ENCODE measurements at regions not wholly inside any gene's neighbourhood (a gene's known extent, or its start where the extent isn't known, plus 50 kb on each side); places are given as distances from the start of the nearest gene placed in this dataset.

DNA sequence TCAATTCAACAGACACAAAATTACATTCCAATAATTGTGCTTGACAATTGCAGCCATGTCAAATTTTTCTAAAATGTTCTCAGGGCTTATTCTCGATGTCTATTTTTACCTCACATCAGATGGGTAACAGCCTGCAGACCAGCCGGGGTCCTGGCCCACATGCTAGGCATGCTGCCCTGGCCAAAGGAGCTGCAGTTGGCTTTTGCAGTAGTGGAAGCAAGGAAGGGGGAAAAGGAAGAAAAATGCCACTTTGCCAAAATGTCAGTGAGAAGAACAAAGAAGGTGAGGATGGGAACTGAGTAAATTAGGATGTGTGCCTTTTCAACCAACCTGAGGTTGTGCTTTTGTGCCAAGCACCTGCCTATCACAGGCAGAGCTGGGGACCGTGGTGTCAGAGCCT, 161.0 kb downstream of the FOXB1 start:
- no peak overlapping the region for H2BK12ac ChIP-seq (ENCODE audit: insufficient read length, low read depth, low read length)
- H3K14ac ChIP-seq (ENCODE audit: insufficient read depth, low read length): no peak overlapping the region
- no peak overlapping the region for H3K56ac ChIP-seq (ENCODE audit: insufficient read length, low read depth, low read length)
- no peak for DNase-seq
- no peak overlapping the region for H2BK20ac ChIP-seq (ENCODE audit: low read depth, low read length, poor library complexity, severe bottlenecking)
- no peak overlapping the region for H3K4me3 Mint-ChIP-seq
- peaks cover 24 to 29% of the 10 kb centered on the region in 2 experiments for H3K4me1 Mint-ChIP-seq
- 0 out of 7 replicates have a peak overlapping the region, but pooled peaks of 1 of the 3 experiments have one; percentile 63 for H3K27ac Mint-ChIP-seq
- H3K4me2 ChIP-seq (ENCODE audit: insufficient read depth, insufficient read length, low read length): no peak overlapping the region
- TF ChIP-seq, protein P1, sequence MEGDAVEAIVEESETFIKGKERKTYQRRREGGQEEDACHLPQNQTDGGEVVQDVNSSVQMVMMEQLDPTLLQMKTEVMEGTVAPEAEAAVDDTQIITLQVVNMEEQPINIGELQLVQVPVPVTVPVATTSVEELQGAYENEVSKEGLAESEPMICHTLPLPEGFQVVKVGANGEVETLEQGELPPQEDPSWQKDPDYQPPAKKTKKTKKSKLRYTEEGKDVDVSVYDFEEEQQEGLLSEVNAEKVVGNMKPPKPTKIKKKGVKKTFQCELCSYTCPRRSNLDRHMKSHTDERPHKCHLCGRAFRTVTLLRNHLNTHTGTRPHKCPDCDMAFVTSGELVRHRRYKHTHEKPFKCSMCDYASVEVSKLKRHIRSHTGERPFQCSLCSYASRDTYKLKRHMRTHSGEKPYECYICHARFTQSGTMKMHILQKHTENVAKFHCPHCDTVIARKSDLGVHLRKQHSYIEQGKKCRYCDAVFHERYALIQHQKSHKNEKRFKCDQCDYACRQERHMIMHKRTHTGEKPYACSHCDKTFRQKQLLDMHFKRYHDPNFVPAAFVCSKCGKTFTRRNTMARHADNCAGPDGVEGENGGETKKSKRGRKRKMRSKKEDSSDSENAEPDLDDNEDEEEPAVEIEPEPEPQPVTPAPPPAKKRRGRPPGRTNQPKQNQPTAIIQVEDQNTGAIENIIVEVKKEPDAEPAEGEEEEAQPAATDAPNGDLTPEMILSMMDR (conservative IDR thresholded peaks at IDR 0.05): no peak
- H2BK120ac ChIP-seq (ENCODE audit: low read depth, low read length, poor library complexity, severe bottlenecking): no peak overlapping the region
- no peak overlapping the region for H3K4ac ChIP-seq (ENCODE audit: low read depth, low read length)
- H3T11ph ChIP-seq (ENCODE audit: low read length): no peak overlapping the region
- no peak overlapping the region for H4K5ac ChIP-seq (ENCODE audit: insufficient read length, low read depth, low read length)
- WGBS (ENCODE audit: extremely low coverage, insufficient read length, low lambda C conversion rate): no CpG with 5 or more reads among the region's 3 CpGs
- no peaks in the 10 kb centered on the region for H4K20me1 ChIP-seq (ENCODE audit: control insufficient read depth, insufficient read depth, insufficient read length)
- no peak overlapping the region for H3K27ac ChIP-seq (ENCODE audit: insufficient read length, low read depth, low read length)
- no peak overlapping the region for H3K9ac ChIP-seq (ENCODE audit: extremely low read depth, insufficient read length, low read length)
- H2BK5ac ChIP-seq (ENCODE audit: insufficient read length, low read length): no peak overlapping the region
- H2BK15ac ChIP-seq (ENCODE audit: low read depth, low read length): no peak overlapping the region
- H3K4me1 ChIP-seq (ENCODE audit: insufficient read depth, low read length): 0 out of 2 replicates have a peak, but pooled peaks cover 2% of the 10 kb centered on the region
- no peak overlapping the region for H4K8ac ChIP-seq (replicated peaks; ENCODE audit: insufficient read length, low read depth, low read length)
- peaks cover 0 to 4% of the 10 kb centered on the region in 2 experiments; a peak in 1 of 5 replicates for H3K9me3 Mint-ChIP-seq
- no peaks in the 10 kb centered on the region for H3K27me3 Mint-ChIP-seq (ENCODE audit: low read depth)
- no peaks in the 10 kb centered on the region; a peak in 2 of 7 replicates for H3K36me3 Mint-ChIP-seq (ENCODE audit: insufficient read depth in 1 of 3, low read depth in 3 of 3)
- H2AFZ ChIP-seq (ENCODE audit: low read length): no peak overlapping the region
- H3K79me1 ChIP-seq (ENCODE audit: insufficient read depth, low read depth, low read length, poor library complexity, severe bottlenecking): no peaks in the 10 kb centered on the region
- no peaks in the 10 kb centered on the region for H3K23me2 ChIP-seq (ENCODE audit: insufficient read length, low read depth, low read length, poor library complexity, severe bottlenecking)
- no peak overlapping the region for H4K91ac ChIP-seq (ENCODE audit: insufficient read length, low read depth, low read length)
- H2AK5ac ChIP-seq (ENCODE audit: insufficient read length, low read length): no peak overlapping the region
- no peak overlapping the region for H3K23ac ChIP-seq (ENCODE audit: insufficient read length, low read depth, low read length)
- no peaks in the 10 kb centered on the region for H3K27me3 ChIP-seq (ENCODE audit: insufficient read depth, low read length)
- H3K18ac ChIP-seq (ENCODE audit: insufficient read length, low read depth, low read length): no peak overlapping the region
- H3K79me2 ChIP-seq (ENCODE audit: insufficient read depth, low read length): no peaks in the 10 kb centered on the region
- no peaks in the 10 kb centered on the region for H3K9me3 ChIP-seq (ENCODE audit: control insufficient read depth, low read depth, low read length)

Data from H9 (cell line).